Body of pancreas (tissue), 4 donors: ENCODE measurements at regions not wholly inside any gene's neighbourhood (a gene's known extent, or its start where the extent isn't known, plus 50 kb on each side); places are given as distances from the start of the nearest gene placed in this dataset.

ENCODE experiments used
- ATAC-seq: fragments of 150-250 bp; one replicate; pipeline ENCODE4 v1.9.1; 2016
- DNase-seq, 4 donors: peaks; one replicate each; pipeline ENCODE4 v3.0.0-alpha.2; 2019
- H3K27ac ChIP-seq, 4 donors: fragments of 200-600 bp; sonication (generic); 1 replicate in 3 of 4; 2 replicates in 1 of 4; pipeline versions ENCODE4 v1.5.1 to v1.6.1; 2016 to 2019; ENCODE audit warnings: mild to moderate bottlenecking in 1 of 4, mixed read lengths in 1 of 4, moderate library complexity in 1 of 4
- H3K27me3 ChIP-seq, 2 donors: fragments of 200-600 bp; sonication (generic); one replicate each; pipeline ENCODE4 v1.6.0; 2016; ENCODE audit warnings: mild to moderate bottlenecking in 1 of 2
- H3K36me3 ChIP-seq, 2 donors: fragments of 200-600 bp; sonication (generic); replicated peaks in 1 of 2; 2 replicates each; pipeline ENCODE4 v1.5.1; 2016; ENCODE audit warnings: low read depth in 2 of 2; ENCODE audit not compliant: insufficient read depth in 1 of 2
- H3K4me1 ChIP-seq: fragments of 200-600 bp; sonication (generic); one replicate; pipeline ENCODE4 v1.6.0; 2016
- H3K4me3 ChIP-seq, 2 donors: fragments of 200-600 bp; sonication (generic); 1 replicate in 1 of 2; 2 replicates in 1 of 2; pipeline ENCODE4 v1.5.1; 2016 to 2019
- H3K9me3 ChIP-seq, 3 donors: fragments of 200-600 bp; sonication (generic); 1 replicate in 2 of 3; 2 replicates in 1 of 3; pipeline ENCODE4 v1.5.1; 2016
- POLR2A ChIP-seq, 3 donors: fragments of 450-650 bp; IDR thresholded peaks; one replicate each; pipeline ENCODE4 v1.6.1; 2016; ENCODE audit warnings: antibody characterized with exemption in 3 of 3, mild to moderate bottlenecking in 2 of 3
- WGBS, 2 donors: methylation state at CpG; one replicate each; pipeline ENCODE4 v1.1.5; 2017; 5-methylcytosine and 5-hydroxymethylcytosine counted together
- intact Hi-C: fragments of 100-400 bp; cut with DNase I; formaldehyde crosslinking; loops from one replicate; pipeline ENCODE4 v1.15.1; 2023
- TF ChIP-seq, protein P1 (sequence below), 7 experiments: fragments of 450-650 bp in 4 of 7; fragments of 200-600 bp in 3 of 7; sonication (generic) in 3 of 7; IDR thresholded peaks; one replicate each; pipeline ENCODE4 v1.5.1; 2016 to 2019; ENCODE audit warnings: antibody characterized with exemption in 7 of 7

DNA sequence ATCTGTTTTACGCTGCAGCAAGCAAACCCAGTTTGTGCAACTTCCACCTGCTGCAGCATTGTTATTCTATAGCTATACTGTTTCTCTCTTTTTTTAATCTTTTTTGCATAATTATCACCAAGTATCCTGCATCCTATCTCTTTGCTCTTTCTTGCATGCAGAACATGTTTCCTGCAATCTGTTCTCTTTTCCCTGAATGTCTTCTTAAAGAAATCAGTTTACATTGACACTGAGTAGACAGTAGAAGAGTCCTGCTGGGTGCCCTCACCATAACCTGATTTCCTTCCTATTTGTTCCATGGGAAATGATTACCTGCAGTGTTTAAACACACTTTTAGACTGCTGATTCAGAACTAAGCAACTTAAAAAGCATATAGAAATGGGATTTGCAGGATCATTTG lies 964.7 kb downstream of the PCDH19 start:
- H3K27me3 ChIP-seq: no peaks in the 10 kb centered on the region
- H3K36me3 ChIP-seq: no peaks in the 10 kb centered on the region
- H3K27ac ChIP-seq: no peak overlapping the region
- WGBS, 2 donors: 79 to 83% methylated on average over 1 of the region's 1 CpG
- DNase-seq: no peak
- ATAC-seq: no peak
- intact Hi-C loops: no loop called here
- no peak overlapping the region for H3K4me3 ChIP-seq
- TF ChIP-seq POLR2A (IDR thresholded peaks at IDR 0.05): no peak
- TF ChIP-seq, protein P1, sequence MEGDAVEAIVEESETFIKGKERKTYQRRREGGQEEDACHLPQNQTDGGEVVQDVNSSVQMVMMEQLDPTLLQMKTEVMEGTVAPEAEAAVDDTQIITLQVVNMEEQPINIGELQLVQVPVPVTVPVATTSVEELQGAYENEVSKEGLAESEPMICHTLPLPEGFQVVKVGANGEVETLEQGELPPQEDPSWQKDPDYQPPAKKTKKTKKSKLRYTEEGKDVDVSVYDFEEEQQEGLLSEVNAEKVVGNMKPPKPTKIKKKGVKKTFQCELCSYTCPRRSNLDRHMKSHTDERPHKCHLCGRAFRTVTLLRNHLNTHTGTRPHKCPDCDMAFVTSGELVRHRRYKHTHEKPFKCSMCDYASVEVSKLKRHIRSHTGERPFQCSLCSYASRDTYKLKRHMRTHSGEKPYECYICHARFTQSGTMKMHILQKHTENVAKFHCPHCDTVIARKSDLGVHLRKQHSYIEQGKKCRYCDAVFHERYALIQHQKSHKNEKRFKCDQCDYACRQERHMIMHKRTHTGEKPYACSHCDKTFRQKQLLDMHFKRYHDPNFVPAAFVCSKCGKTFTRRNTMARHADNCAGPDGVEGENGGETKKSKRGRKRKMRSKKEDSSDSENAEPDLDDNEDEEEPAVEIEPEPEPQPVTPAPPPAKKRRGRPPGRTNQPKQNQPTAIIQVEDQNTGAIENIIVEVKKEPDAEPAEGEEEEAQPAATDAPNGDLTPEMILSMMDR (IDR thresholded peaks at IDR 0.05): no peak
- H3K4me1 ChIP-seq: no peaks in the 10 kb centered on the region
- H3K9me3 ChIP-seq: no peaks in the 10 kb centered on the region

DNA sequence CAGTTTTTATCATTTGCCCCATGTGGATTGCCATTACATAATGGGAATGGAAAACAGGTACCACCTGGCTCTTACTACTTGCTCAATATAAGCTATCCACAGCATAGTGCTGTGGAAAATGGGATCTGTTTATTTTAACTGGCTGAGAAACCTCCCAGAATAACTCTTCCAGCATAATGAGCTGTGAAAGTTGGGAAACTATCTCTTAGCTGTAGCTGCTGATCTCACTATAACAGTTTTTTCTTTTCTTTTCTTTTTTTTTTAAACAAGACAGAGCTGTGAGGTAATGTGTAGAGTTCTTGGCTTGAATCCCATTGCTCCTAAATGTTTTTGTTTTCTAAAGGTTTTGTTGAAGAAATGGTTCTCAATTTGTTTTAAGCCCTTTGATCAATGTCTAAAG lies 988.3 kb downstream of the PCDH19 start:
- Histone ChIP-seq H3K27me3 (no peaks in the 10 kb centered on the region), H3K4me1 (no peaks in the 10 kb centered on the region), H3K36me3 (no peaks in the 10 kb centered on the region), H3K4me3 (no peak overlapping the region), H3K9me3 (no peaks in the 10 kb centered on the region), H3K27ac (no peak overlapping the region)
- ATAC-seq (no peak), DNase-seq (no peak)
- no peak for TF ChIP-seq POLR2A (IDR thresholded peaks at IDR 0.05)
- TF ChIP-seq, protein P1 (IDR thresholded peaks at IDR 0.05): no peak
- intact Hi-C loops: no loop called here

DNA sequence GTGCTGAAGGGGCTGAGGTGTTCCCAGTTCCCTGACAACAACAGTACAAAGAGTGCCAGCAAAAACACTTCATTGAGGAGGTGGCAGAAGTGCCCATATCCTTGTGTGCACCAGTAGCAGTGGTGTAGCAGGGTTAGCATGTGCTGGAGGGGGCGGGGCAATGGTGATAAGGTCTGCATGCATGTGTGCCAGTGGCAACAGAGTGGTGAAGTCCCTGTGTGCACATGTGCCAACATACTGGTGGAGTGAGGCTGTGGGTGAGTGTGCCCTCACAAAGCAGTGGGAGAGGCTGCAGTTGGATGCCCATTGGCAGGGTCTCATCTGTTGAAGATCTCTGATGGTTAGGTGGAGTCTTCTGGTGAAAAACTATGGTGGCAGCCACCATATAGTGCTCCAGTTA lies 994.6 kb downstream of the PCDH19 start:
- Histone ChIP-seq H3K4me1 (no peaks in the 10 kb centered on the region), H3K27ac (no peak overlapping the region), H3K4me3 (no peak overlapping the region), H3K36me3 (no peaks in the 10 kb centered on the region), H3K9me3 (no peaks in the 10 kb centered on the region), H3K27me3 (no peaks in the 10 kb centered on the region)
- WGBS, 2 donors: 60 to 63% methylated on average over 1 of the region's 1 CpG
- ATAC-seq (no peak), DNase-seq (no peak)
- intact Hi-C loops: no loop called here
- TF ChIP-seq POLR2A (IDR thresholded peaks at IDR 0.05): no peak
- TF ChIP-seq, protein P1 (IDR thresholded peaks at IDR 0.05): no peak

DNA sequence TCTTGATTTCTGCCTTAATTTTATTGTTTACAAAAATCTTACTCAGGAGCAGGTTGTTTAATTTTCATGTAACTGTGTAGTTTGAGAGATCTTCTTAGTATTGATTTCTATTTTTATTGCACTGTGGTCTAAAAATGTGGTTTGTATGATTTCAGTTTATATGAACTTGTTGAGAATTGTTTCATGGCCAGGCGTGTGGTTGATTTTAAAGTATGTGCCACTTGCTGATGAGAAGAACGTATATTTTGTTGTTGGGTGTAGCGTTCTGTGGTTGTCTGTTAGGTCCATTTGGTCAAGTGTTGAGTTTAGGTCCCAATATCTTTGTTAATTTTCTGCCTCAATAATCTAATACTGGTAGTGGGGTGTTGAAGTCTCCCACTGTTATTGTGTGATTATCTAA lies 996.8 kb downstream of the PCDH19 start:
- Histone ChIP-seq H3K4me3 (no peak overlapping the region), H3K9me3 (no peaks in the 10 kb centered on the region)
- intact Hi-C loops: no loop called here

GRCh38 chrX:99398545-99398944 lies 1011.5 kb downstream of the PCDH19 start:
- Histone ChIP-seq H3K27me3 (no peaks in the 10 kb centered on the region), H3K27ac (no peak overlapping the region), H3K36me3 (no peaks in the 10 kb centered on the region), H3K4me3 (no peak overlapping the region), H3K9me3 (no peaks in the 10 kb centered on the region), H3K4me1 (no peaks in the 10 kb centered on the region)
- no peak for TF ChIP-seq POLR2A (IDR thresholded peaks at IDR 0.05)
- TF ChIP-seq, protein P1 (IDR thresholded peaks at IDR 0.05): no peak
- intact Hi-C loops: no loop called here
- WGBS, 2 donors: 35 to 50% methylated on average over 1 to 3 of the region's 3 CpGs
- DNase-seq: no peak
- no peak for ATAC-seq

More for the DNA sequence above, 996.8 kb downstream of the PCDH19 start:
- ATAC-seq (no peak), DNase-seq (no peak)
- H3K4me1 ChIP-seq: no peaks in the 10 kb centered on the region
- TF ChIP-seq, protein P1 (IDR thresholded peaks at IDR 0.05): no peak
- no peaks in the 10 kb centered on the region for H3K36me3 ChIP-seq
- WGBS, 2 donors: 62 to 87% methylated on average over 3 of the region's 3 CpGs
- H3K27ac ChIP-seq: no peak overlapping the region
- no peaks in the 10 kb centered on the region for H3K27me3 ChIP-seq
